ENCODE measurements at regions not wholly inside any gene's neighbourhood (a gene's known extent, or its start where the extent isn't known, plus 50 kb on each side); places are given as distances from the start of the nearest gene placed in this dataset.

DNA sequence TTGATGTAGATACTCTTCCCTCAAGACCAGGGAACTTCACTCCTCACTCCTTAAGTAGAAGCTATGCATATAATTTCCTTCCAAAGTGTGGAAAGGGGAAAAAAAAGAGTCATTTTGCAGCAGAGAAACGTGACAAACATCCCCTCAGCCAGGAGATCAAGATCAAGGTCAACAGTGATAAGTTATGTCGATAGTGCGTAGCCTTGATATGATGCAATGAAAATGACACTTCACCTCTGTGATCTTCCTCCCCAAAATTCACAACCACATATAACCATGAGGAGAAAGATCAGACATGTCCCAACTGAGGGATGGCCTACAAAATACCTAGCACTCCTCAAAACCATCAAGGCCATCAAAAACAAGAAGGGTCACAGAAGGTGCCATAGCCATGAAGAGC lies 160.4 kb upstream of the MYLIP start:
- Histone ChIP-seq H3K27me3 (ENCODE audit: low read depth, low read length) (no peaks in the 10 kb centered on the region), H3K36me3 (replicated peaks; ENCODE audit: low read depth, low read length) (no peaks in the 10 kb centered on the region)

DNA sequence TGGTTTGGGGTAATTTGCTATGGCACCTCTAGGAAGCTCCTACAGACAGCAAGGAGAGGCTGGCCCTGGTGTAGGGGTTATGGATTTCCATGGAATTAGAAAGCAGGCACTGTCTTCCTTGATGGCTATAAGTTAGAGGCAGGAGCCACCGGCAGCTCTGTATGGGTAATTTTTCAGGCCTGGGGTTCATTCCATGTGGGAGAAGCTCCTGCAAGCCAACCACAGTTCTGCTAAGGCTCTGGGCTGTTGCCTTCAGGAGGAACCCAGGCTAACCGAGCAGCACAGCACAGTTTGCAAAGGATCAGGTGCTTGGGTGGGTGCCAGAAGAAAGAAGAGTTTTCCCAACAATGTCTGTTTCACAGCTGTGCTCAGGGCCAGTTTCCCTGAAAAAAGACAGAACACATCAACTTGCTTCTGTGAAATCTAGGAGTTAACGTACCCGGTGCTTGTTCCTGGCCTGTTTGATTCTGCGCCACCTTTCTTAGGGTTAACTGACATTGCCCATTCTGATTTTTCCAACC lies 162.8 kb upstream of the MYLIP start:
- no peak overlapping the region for H2AFZ ChIP-seq (ENCODE audit: low read depth, low read length)
- H3K4me1 ChIP-seq (ENCODE audit: low read length) = peaks cover 15% of the 10 kb centered on the region
- H3K4me3 ChIP-seq (ENCODE audit: low read length) = no peak overlapping the region
- no peaks in the 10 kb centered on the region for H3K9me3 ChIP-seq (ENCODE audit: insufficient read depth, low read length)
- no peaks in the 10 kb centered on the region for H4K20me1 ChIP-seq (ENCODE audit: insufficient read depth, low read length)
- H3K27ac ChIP-seq (ENCODE audit: low read length) = no peak overlapping the region
- H3K4me2 ChIP-seq (ENCODE audit: low read length) = no peak overlapping the region
- no peaks in the 10 kb centered on the region for H3K36me3 ChIP-seq (replicated peaks; ENCODE audit: low read depth, low read length)
- no peaks in the 10 kb centered on the region for H3K27me3 ChIP-seq (ENCODE audit: low read depth, low read length)
- no peak overlapping the region for H3K9ac ChIP-seq (ENCODE audit: low read length)
- no peaks in the 10 kb centered on the region for H3K79me2 ChIP-seq (ENCODE audit: low read length)
- TF ChIP-seq EZH2phosphoT487 (IDR thresholded peaks at IDR 0.05; ENCODE audit: low read depth) = no peak
- TF ChIP-seq, protein P1, sequence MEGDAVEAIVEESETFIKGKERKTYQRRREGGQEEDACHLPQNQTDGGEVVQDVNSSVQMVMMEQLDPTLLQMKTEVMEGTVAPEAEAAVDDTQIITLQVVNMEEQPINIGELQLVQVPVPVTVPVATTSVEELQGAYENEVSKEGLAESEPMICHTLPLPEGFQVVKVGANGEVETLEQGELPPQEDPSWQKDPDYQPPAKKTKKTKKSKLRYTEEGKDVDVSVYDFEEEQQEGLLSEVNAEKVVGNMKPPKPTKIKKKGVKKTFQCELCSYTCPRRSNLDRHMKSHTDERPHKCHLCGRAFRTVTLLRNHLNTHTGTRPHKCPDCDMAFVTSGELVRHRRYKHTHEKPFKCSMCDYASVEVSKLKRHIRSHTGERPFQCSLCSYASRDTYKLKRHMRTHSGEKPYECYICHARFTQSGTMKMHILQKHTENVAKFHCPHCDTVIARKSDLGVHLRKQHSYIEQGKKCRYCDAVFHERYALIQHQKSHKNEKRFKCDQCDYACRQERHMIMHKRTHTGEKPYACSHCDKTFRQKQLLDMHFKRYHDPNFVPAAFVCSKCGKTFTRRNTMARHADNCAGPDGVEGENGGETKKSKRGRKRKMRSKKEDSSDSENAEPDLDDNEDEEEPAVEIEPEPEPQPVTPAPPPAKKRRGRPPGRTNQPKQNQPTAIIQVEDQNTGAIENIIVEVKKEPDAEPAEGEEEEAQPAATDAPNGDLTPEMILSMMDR (IDR thresholded peaks at IDR 0.05; ENCODE audit: low read depth, low read length) = no peak

More for the DNA sequence above, 160.4 kb upstream of the MYLIP start:
- Histone ChIP-seq H4K20me1 (ENCODE audit: insufficient read depth, low read length) (no peaks in the 10 kb centered on the region), H3K9ac (ENCODE audit: low read length) (no peak overlapping the region), H2AFZ (ENCODE audit: low read depth, low read length) (no peak overlapping the region), H3K4me3 (ENCODE audit: low read length) (no peak overlapping the region), H3K79me2 (ENCODE audit: low read length) (no peaks in the 10 kb centered on the region), H3K4me1 (ENCODE audit: low read length) (no peaks in the 10 kb centered on the region), H3K9me3 (ENCODE audit: insufficient read depth, low read length) (no peaks in the 10 kb centered on the region), H3K27ac (ENCODE audit: low read length) (no peak overlapping the region), H3K4me2 (ENCODE audit: low read length) (no peak overlapping the region)
- TF ChIP-seq EZH2phosphoT487 (IDR thresholded peaks at IDR 0.05; ENCODE audit: low read depth) = no peak
- TF ChIP-seq, protein P1 (IDR thresholded peaks at IDR 0.05; ENCODE audit: low read depth, low read length) = no peak

DNA sequence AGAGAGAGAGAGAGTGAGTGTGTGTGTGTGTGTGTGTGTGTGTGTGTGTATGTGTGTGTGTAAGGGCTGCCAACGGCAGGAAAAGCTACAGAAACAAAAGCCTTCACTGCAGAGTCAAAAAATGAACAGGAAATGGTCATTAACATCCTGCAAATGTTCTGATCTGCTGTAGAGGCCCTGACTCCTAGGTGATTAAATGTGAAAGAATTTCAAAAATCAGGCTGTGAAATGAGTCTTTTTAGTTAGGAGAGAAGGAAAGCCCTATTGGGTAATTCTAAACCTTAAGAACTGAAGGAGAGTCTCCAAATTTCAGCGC lies 166.5 kb upstream of the MYLIP start:
- H3K27ac ChIP-seq (ENCODE audit: low read length) = no peak overlapping the region
- H4K20me1 ChIP-seq (ENCODE audit: insufficient read depth, low read length) = no peaks in the 10 kb centered on the region
- H3K36me3 ChIP-seq (replicated peaks; ENCODE audit: low read depth, low read length) = no peaks in the 10 kb centered on the region
- no peak for TF ChIP-seq EZH2phosphoT487 (IDR thresholded peaks at IDR 0.05; ENCODE audit: low read depth)
- TF ChIP-seq, protein P1 (IDR thresholded peaks at IDR 0.05; ENCODE audit: low read depth, low read length) = no peak
- H3K4me3 ChIP-seq (ENCODE audit: low read length) = no peak overlapping the region
- no peak overlapping the region for H3K4me2 ChIP-seq (ENCODE audit: low read length)
- H2AFZ ChIP-seq (ENCODE audit: low read depth, low read length) = peak overlapping the region; percentile 34; the same call in 1 of the 2 replicates
- no peak overlapping the region for H3K9ac ChIP-seq (ENCODE audit: low read length)
- H3K9me3 ChIP-seq (ENCODE audit: insufficient read depth, low read length) = no peaks in the 10 kb centered on the region
- H3K4me1 ChIP-seq (ENCODE audit: low read length) = peaks cover 15% of the 10 kb centered on the region
- no peaks in the 10 kb centered on the region for H3K27me3 ChIP-seq (ENCODE audit: low read depth, low read length)
- H3K79me2 ChIP-seq (ENCODE audit: low read length) = no peaks in the 10 kb centered on the region

DNA sequence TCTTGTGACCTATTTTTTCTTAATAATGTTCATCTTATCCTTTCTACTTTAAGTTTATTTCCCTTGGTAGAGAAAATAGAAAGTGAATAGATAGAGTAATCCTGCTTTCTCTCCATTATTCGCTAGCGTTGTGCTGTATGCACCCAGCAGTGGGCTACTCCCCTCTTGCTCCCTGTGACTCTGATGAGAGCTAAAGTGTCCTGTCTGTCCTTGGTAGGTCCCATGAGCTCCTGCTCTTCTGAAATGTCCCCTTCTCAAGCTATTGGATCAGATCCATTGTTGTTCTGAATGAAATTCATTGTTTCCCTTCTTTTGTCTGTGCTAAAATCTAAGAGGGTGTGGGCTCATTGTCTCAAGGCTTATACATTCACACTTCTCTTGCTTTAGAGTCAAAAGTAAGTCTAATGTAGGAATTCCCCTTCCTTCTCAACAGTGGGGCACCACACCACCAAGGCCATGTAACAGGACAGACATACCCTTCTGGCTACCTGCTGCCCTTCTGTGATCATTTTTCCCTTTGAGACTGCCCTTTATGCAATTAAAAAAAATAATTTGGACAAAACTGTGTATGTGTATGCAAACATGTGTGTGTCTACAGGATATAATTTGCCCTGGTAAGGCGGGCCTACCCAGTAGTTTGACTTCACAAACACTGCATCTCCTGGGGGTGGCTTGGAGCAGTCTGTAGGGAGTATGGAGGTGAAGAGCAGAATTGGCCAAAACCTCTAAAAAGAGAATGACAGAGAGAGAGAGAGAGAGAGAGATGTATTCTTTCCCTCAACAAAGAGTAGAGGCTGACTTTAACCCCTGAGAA lies 167.0 kb upstream of the MYLIP start:
- H3K9me3 ChIP-seq (ENCODE audit: insufficient read depth, low read length) = no peaks in the 10 kb centered on the region
- no peaks in the 10 kb centered on the region for H4K20me1 ChIP-seq (ENCODE audit: insufficient read depth, low read length)
- H3K4me2 ChIP-seq (ENCODE audit: low read length) = no peak overlapping the region
- TF ChIP-seq EZH2phosphoT487 (IDR thresholded peaks at IDR 0.05; ENCODE audit: low read depth) = no peak
- TF ChIP-seq, protein P1 (IDR thresholded peaks at IDR 0.05; ENCODE audit: low read depth, low read length) = no peak
- peak overlapping the region; percentile 34 for H2AFZ ChIP-seq (ENCODE audit: low read depth, low read length)
- H3K4me3 ChIP-seq (ENCODE audit: low read length) = no peak overlapping the region
- no peaks in the 10 kb centered on the region for H3K27me3 ChIP-seq (ENCODE audit: low read depth, low read length)
- no peak overlapping the region for H3K27ac ChIP-seq (ENCODE audit: low read length)
- no peak overlapping the region for H3K9ac ChIP-seq (ENCODE audit: low read length)
- no peaks in the 10 kb centered on the region for H3K79me2 ChIP-seq (ENCODE audit: low read length)
- H3K36me3 ChIP-seq (replicated peaks; ENCODE audit: low read depth, low read length) = no peaks in the 10 kb centered on the region
- peaks cover 15% of the 10 kb centered on the region for H3K4me1 ChIP-seq (ENCODE audit: low read length)
